NCI-H2196 treated with DMSO at 0.1 percent for 48 hours (cell line): ENCODE measurements at regions not wholly inside any gene's neighbourhood (a gene's known extent, or its start where the extent isn't known, plus 50 kb on each side); places are given as distances from the start of the nearest gene placed in this dataset.
"Not testable (repeated sequence)": the region's sequence is repeated elsewhere in the genome, so short reads cannot be mapped to it uniquely, and the experiment has no call there.

Experiments used
- DNase-seq: peaks from one replicate; lab custom pipeline; 2025; ENCODE audit not compliant: unreplicated experiment; lab: John Stamatoyannopoulos, UW

DNA sequence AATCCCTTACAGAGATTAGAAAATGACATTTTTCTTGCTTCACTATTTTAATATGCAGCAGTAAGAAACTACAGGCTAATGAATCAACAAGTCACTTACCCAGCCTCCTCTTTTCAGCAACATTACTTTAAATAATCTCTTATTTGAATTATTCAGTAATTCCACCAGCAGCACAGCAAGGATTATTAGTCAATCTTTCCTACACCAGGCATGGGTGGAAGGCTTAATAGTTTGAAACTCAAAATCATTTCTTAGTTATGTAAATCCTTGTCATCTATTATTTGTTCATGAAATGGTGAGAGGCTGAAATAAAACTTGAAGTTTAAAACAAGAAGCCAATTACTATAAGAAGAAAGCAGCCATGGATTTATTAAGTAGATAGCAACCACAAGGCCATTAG lies 530.5 kb downstream of the KCNA4 start:
- DNase-seq = no peak

DNA sequence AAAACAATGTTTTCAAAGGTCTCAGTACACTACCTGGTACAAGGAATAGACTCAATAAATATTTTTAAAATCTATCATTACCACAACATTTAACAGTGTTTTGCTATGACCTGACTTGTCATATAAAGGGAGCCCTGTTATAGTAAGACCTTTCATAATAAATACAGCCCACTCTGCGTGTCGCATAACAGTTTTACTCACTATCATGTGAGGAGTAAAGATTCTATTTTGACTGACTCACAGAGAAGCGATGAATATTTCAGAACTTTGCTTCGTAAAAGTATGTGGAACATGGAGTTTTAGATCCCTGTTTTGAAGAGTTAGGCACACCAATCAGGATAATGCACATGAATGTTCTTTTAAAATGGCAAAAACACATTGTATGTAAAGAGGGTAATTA lies 531.2 kb downstream of the KCNA4 start:
- no peak for DNase-seq

DNA sequence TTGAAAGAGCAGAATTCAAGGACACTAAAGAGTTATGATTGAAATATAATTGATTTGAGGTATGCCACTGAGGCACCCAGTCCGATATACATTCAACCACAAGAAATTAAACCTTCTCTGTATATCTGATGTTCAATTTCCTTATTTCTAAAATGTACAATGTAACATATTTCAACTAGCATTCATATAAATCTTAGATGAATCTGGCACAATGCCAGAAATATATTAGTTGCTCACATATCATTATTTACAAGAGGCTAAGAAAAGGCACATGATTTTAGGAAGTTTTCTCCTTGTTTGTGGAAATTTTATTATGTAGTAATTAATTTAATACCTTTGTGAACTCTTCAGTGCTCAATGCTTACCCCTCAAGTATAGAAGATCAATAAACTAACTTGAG lies 532.3 kb downstream of the KCNA4 start:
- DNase-seq = no peak

DNA sequence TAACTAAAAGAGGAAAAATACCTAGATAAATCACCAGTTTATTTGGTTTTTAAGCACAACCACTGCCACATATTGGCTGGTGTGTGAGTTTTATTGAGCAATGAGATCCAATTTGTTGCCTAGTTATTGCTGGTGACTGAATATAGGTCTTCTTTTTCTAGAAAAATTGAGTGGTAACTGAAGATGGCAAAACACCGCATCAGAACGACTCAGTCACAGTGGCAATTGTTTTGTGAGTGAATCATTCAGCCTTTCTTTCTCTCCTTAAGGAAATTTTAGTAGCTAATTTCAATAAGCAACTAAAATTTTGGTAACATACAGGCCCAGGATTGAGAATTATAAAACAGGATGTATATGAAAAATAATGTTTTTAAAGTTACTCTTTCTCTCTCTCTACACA lies 533.0 kb downstream of the KCNA4 start:
- no peak for DNase-seq

DNA sequence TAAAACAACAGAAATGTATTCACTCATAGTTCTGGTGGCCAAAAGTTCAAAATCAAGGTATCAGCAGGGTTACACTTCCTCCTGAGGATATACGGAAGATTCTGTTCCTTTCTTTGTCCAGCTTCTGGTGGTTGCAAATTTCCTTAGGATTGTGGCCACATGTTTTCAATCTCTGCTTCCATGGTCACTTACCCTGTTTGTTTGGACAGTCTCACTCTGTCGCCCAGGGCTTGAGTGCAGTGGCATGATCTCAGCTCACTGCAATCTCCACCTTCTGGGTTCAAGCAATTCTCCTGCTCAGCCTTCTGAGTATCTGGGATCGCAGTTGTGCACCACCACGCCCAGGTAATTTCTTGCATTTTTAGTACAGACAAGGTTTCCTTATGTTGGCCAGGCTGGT lies 534.3 kb downstream of the KCNA4 start:
- DNase-seq = no peak

DNA sequence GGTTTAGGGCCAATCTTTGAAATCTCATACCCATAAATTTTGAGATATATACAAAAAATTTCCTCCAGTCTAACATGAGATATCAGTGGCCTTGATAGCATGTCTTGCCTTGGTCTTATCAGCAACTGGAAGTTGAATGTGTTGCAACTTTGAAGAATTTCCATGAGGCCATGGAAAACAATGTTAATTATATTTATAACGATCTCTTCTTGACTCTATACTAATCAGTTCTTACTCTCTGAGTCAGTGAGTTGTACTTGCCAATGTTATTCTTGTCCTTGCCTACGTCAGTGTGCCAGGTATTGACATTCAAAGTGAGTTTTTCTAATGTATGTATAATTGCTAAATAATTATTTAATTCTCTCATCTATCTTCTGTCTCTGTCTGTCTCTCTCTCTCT lies 535.1 kb downstream of the KCNA4 start:
- no peak for DNase-seq

DNA sequence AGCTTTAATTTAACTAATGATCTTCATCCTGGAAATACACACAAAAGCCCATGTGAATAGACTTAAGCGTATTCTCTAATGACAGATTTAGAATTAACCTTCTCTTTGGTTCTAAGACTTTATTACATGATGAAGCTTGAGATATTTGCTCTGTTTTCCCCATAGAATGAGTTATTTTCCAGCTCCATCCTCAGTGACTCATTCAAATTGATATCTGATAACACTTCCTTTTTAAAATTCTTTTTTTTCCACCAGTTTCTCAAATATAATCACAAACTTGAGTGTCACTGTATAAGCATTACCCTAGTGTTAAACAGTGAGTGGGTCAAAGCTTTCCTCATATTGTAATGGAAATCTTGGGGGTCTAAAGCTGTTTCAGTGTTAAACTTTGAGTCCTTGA lies 535.8 kb downstream of the KCNA4 start:
- DNase-seq = no peak

DNA sequence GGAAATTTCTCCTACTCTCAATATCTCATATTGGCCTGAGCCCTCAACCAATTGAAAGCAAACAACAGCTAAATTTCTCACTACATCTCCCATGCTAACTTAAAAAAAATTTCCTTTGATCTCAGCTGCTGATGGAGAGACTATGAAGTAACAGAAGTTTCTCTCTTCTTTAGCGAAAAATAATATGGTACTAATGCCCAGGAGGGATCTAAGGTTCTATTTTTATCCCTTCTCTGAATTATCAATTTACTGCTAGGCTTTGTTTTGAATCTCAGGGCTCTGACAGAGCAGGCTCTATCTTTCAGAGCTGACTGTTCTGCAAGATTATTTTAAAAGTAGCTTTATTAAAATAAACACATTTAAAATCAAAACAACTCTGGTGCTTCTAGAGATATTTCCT lies 558.6 kb downstream of the KCNA4 start:
- no peak for DNase-seq

DNA sequence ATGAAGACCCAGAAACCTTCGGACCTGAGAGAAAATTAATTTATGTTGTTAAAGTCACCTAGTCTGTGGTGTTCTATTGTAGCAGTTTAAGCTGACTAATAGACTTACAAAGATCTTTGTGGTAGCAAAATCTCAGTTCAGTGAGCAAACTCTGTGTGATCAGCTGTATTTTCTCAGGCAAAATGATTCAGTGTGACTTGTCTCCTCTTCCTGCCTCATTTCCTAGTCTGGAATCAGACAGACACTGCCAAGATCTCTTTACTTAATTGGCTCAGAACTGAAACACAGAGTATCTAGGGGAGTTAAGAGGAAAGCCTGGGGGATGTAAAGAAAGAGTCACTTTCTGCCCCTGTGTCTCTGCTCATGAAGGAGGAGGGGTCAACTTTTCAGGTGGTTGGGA lies 564.7 kb downstream of the KCNA4 start:
- no peak for DNase-seq

DNA sequence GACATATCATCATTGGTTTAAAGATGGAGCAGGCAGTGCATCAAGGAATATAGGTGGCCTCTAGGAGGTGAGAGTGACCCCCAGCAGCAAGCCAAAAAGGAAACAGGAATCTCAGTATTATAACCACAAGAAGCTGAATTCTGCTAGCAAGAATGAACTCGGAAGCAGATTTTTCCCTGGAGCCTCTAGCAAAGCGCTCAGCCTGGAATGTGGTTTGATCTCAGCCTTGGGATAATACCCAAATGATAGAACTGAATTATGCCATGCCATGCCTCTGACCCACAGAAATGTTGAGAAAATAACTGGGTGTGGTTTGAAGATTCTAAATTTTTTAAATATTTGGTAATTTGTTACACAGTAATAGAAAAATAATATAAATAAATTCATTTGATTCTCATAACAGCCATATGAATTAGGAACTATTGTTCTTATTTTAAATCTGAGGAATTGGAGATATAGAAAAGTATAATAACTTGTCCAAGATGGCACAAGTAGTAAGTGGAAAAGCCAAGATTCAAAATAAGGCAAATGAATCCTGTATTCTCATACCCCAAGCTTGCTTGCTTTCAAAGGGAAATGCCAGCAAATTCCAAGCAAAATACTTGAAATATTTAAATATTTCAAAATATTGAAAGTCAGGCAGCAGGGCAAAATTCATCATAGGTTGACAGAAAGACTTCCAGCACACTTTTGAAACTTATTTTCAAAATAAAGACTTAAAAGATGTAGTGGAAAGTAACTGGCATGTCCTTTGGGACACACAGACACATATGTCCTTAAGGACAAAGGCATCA lies 567.4 kb downstream of the KCNA4 start:
- DNase-seq = no peak

DNA sequence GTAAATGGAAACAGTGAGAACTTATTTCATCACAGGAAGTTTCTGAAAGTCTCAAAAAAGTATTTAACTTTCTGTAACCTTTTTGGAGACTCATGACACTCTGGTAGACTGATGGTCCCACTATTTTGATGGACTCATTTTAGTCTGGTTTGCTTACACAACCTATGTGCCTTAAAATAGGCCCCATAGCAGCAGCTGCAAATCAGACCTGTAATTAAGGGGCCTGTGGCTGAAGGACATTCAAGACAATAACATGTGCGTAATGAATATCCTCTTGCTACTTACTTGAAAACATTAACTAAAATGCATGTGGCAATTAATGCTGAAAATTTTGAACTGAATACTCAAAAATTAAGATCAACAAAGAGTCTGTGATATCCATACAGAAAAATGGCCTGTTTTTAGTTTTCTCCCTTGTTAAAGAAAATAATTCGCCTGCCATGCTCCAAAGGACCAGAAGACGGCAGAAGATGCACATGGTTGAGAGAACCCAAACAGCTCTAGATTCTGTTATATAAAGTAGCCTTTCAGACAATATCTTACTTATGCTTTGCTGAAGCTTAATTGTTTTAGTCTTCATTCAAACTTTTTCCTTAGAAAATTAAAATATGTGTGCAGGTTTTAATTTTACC lies 568.5 kb downstream of the KCNA4 start:
- DNase-seq = no peak

DNA sequence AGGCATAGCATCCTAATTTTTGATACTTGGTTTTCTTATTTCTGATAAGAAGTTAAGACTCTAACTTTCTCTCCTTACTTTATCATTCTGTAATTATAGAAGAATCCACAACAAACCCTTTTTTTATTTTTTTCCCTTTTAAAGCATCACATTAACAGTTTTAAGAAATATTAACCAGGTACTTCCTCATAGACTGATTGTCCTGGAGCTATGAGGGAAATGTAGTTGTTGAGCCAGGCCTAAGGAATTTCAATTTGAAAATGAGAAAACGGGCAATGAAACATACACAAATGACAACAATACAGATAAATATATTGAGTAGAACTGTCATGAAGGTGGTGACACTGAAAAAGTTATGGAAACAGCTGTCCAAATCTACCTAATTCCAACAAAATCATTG lies 569.0 kb downstream of the KCNA4 start:
- DNase-seq = no peak

DNA sequence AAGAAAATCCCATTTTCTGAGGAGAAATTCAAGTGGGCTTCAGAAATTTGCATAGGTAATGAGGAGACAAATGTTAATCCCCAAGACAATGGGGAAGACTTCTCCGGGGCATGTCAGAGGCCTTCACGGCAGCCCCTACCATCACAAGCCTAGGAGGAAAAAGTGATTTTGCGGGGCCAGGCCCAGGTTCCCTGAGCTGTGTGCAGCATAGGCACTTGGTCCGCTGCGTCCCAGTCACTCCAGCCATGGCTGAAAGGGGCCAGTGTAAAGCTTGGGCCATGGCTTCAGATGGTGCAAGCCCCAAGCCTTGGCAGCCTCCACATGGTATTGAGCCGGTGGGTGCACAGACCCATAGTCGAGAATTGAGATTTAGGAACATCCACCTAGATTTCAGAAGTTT lies 570.7 kb downstream of the KCNA4 start:
- no peak for DNase-seq

DNA sequence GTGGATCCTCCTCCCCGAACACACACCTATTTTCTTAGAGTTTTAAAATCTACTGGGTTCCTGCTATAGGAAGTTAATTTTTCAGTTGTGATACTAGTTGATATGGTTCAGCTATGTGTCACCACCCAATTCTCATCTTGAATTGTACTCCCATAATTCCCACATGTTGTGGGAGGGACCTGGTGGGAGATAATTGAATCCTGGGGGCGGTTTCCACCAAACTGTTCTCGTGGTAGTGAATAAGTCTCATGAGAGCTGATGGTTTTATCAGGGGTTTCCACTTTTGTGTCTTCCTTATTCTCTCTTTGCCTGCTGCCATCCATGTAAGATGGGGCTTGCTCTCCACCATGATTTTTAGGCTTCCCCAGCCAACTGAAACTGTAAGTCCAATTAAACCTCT lies 571.6 kb downstream of the KCNA4 start:
- DNase-seq = not testable (repeated sequence)

DNA sequence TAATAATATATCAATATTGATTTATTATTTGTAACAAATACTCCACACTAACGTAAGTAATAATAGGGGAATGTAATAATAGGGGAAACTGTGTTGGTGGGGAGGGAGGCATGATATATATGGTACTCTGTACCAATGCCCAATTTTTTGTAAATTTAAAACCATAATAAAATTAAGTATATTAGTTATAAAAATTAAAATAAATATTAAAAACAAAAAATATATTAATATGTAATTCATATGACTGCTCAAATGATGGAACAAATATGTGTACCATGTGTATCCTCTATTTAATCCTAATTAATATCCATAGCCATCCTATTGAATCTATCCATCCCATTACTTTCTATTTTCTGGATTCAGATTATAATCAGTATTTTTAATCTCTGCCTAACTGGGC lies 578.0 kb downstream of the KCNA4 start:
- no peak for DNase-seq

DNA sequence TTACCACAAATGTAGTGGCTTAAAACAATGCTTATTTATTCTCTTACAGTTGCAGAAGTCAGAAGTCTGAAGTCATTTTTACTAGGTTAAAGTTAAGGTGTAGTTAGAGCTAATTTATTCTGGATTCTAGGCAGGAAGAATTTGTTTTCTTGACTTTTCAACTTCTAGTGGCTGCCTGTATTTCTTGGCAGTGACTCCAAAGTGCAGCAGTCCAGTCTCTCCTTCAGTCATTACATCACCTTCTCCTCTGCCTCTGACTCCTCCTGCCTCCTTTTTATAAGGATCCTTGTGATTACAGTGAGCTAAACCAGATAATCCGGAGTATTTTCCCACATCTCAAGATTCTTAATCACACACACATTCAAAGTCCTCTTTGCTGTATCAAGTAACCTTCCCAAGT lies 581.4 kb downstream of the KCNA4 start:
- DNase-seq = no peak

DNA sequence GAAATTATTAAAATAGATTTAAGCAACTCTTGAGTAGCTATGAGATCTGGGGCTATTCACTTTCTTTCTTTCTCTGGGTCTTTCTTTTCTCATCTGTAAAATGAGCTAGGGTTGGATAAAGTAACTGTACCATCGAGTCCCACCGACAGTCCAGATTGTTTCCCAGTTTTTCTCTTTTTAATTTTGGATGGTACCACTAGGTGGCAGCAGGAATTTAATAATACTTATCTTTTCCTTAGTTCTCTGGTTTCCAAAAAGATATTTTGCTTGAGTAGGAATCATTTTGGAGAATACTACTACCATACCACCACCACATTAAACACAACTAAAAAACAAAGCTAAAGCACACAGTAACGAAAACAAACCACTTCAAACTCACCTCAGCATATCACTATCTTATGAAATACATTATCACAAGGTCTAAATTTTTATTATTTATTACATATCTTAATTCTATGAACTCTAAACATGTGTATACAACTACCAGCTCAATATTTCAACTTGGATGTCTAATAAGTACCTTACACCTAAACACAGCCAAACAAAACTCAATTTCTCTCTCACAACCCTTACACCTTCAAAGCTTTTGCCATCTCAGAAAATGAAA lies 584.0 kb downstream of the KCNA4 start:
- no peak for DNase-seq

DNA sequence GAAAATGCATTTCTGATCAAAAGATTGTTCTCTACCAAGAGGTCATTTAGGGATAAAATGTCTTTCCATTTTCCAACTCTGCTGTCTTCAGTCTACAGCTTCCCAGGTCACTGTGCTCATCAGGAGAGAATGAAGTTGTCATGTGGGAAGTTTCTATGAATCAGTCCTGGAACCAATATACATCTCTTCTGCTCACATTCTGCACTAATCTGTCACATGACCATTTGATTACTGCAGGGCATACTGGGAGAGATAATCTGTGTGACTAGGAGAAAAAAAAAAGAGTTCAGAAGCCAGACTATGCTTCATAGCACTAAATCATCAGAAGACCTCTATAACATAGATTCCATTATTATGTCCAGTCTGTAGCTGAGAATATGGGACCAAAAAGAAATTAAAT lies 611.5 kb downstream of the KCNA4 start:
- no peak for DNase-seq

DNA sequence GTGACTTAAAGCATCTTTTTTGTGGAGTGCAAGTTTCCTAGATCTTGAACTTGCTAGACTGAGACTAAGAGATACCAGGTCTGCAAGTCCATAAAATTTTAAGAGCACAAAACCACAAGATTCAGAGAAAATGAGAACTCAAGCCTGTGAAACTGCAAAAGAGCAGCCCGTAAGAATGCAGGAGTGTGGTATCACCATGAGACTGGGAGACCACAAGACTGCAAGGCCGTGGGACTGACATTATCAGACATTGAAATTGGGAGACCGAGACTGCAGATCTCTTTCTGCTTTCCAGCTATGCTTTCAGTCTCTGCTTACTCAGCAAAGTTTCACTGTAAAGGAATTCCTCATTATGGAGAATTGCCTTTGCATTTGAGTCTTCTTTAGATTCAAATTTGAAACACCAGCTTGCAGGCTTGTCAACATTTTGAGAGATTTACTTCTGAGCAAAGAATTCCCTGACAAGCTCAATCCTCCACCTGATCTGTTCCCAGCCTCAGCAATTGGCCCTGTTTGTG lies 621.2 kb downstream of the KCNA4 start:
- no peak for DNase-seq

DNA sequence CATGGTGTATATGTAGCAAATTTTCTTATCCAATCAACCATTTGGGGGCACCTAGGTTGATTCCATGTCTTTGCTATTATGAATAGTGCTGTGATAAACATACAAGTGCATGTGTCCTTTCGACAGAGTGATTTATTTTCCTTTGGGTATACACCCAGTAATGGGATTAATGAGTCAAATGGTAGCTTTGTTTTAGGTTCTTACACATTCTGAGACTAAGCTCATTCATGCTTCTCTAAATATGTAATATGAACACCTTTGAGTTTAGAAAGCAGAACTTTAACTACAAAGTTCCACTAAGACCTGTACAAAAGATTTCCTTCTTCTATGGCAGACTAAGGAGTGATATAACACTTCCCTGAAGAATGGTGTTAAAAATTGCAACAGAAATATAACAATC lies 627.0 kb downstream of the KCNA4 start:
- no peak for DNase-seq

DNA sequence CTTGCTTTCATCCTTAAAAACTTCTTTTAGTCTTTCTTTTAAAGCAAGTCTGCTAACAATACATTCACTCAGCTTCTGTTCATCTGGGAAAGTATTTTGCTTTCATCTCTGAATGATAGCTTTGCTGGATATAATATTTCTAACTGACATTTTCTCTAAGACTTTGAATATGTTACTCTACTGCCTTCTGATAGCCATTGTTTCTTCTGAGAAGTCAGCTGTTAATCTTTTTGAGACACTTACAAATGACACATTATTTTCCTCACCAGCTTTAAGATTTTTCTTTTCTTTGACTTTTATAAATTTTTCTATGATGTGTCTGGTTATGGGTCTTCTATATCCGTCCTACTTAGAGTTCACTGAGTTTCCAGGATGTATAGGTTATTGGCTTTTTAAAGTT lies 643.1 kb downstream of the KCNA4 start:
- no peak for DNase-seq

DNA sequence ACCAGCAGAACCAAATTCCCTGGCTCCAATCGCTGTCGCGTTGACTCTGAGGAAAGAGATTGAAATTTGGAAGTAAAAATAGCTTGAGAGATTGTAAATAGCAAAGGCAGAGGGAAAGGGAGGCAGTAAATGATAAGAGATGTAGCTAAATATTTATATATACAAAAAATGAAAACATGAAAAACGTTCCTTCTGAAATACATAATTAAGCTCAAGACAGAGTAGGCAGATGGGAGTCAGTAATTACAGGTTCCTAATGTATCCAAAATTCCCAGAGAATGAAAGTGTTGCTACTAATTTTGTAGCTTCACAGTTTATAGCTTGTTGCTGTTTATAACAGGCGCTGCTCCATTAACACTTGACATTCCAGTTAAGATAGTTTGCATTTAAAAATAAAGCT lies 648.7 kb downstream of the KCNA4 start:
- no peak for DNase-seq
